ENCODE measurements at regions not wholly inside any gene's neighbourhood (a gene's known extent, or its start where the extent isn't known, plus 50 kb on each side); places are given as distances from the start of the nearest gene placed in this dataset.
A peak's percentile ranks its signal among the peaks of the same experiment; 100 is the strongest.

DNA sequence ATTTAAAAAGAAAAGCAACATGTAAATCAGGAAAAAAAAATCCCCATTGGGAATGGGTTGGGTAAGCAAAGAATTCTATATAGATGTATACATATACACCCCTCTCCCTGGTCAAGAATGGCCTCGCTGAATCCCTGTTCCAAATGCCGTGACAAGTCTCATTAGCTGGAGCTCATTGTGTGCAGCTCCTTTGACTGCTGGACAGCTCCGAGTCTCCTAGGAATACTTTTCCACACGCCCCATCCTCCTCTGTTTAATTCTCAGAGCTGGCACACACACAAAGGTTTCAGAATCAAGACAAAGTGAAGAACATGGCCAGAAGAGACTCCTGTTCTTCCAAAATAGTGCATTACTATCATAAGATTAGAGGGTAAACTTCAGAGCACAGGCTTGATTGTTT is 130.9 kb upstream of the MKLN1 start:
- DNase-seq, result no peak

DNA sequence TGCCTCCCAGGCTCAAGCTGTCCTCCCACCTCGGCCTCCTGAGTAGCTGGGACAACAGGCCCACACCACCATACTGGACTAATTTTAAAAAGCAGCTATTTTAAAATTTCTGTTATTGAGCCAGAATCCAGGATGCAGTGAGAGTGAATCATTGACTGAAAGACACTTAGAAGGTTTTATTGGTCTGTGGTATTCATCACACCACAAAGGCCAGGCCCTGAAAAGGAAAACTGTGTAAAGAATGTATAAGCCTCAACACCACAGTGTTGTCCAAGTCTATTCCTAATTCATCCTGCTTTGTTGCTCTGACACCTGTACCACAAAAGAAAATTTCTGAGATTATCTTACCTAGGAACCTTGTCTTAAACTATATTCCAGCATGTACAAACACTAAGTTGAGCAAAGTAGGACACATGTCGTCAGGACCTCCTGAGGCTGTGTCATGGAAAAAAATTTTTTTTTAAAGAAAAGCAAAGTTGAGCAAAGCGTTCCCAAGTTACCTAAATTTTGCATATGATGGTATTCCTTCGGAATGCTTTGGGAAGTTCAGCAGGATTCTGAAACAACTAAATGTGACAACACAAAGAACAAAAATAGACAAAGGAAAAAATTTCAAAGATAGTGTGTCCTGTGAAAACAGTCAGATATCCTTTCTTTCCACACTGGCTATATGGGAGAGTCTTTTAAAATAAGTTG is 129.6 kb upstream of the MKLN1 start:
- DNase-seq, result no peak

DNA sequence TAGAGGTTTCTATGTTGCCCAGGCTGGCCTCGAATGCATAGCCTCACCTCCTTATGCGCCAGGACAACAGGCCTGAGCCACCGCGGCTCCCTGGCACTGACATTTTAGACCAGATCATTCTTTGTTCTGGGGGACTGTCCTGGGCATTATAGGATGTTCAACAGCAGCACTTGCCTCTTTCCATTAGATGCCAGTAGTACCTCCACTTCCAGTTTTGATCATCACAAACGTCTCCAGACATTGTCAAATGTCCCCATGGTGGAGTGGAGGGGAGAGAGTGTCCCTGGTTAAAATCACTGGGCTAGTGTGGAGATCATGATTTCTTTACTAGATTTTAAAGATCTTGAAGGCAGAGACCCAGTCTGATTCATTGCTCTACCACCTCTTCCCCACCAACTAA is 125.2 kb upstream of the MKLN1 start:
- no peak for DNase-seq

DNA sequence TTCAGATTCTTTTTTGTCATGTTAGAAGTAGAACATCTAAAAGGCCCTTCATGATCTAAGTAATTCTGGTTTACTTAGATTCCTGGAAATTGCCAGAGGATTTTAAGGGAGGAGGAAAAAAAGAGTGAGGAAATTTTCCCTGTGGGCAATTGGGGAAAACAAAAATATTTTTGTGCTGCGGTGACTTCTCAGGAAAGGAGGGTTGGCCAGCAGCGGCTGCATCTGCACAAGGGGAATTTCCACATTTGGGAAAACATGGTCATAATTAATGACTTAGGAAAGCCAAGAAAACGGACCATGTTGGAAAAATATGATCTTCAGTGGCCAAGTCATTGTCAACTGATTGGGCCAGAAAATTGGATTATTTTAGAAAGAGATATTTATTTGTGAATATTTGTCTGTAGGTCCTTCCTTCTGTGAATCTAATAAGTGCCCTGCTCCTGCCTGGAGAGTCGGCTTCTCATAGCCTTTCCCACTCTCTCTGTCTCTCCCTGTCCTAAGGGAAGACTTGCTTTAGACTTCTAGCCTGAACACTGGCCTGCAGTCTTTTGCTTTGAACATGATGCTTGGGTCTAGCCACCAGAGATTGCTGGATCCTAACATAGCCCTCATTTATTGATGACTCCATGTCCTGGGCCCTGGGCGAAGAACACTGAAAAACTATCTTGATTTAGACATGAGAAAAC is 124.2 kb upstream of the MKLN1 start:
- no peak for DNase-seq

DNA sequence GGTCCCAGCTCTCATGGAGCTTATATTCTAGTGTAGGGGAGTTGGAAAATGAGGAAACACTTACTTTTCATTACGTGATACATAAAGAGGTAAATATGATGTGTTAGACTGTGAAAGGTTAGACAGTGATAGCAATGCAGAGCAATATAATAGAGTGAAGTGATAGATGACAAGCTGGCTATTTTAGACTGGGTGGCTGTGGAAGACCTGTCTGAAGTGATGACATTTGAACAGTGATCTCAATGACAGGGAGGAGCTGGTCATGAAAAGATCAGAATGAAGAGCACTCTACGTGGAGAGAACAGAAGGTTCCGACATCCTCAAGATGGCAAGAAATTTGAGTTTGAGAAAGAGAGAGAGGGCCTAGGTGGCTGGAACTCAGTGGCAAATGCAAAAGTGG is 118.9 kb upstream of the MKLN1 start:
- no peak for DNase-seq

DNA sequence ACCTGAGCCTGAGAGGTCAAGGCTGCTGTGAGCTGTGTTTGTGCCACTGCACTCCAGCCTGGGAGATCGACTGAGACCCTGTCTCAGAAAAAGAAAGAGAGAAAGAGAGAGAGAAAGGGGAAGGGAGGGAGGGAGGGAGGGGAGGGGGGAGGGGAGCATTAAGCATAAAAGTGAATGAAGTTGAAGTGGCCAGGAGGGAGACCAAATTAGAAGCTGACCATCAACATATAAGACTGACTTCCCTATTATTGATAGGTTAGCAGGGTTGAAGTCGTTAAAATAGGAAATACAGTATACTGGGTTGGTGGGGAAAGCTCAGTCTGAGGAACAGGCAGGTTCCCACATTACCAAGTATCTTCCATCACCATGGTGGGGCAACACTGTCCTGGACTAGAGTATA is 117.1 kb upstream of the MKLN1 start:
- no peak for DNase-seq

DNA sequence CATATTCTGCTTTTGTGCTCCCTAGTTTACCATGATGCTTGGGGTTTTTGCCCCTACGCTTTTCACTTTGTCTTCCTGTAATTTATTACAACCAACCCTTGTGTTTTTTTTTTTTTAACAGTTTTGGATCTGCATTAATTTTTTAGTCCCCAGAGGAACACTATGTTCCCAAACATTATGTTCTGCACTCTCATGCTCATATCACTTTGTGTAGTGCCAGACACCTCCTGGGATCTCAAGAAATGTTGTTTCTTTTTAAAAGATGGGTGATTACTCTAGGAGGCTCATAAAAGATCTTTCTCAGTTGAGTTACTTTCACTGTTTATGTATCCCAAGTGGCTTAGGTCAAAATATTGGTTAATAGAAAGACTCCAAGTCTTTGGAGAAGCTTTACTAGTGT is 116.2 kb upstream of the MKLN1 start:
- DNase-seq, result no peak

DNA sequence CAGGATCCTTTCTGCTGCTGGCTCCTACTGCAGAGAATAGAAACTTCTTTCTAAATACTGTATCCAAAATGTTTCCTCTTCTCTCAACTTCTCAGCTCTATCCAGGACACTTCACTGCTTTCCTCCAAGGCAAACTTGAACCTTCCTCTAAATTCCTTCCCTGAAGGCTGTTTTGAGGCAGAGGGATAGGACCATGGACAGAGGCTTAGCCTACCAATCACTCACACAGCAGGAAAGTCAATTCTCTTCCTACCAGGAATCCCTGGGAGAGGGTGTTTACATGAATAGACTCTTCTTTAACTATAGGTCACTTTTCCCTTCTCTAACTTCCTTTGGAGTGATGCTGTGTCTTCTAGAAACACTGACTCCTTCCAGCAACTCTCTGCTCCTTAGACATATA is 115.6 kb upstream of the MKLN1 start:
- no peak for DNase-seq

DNA sequence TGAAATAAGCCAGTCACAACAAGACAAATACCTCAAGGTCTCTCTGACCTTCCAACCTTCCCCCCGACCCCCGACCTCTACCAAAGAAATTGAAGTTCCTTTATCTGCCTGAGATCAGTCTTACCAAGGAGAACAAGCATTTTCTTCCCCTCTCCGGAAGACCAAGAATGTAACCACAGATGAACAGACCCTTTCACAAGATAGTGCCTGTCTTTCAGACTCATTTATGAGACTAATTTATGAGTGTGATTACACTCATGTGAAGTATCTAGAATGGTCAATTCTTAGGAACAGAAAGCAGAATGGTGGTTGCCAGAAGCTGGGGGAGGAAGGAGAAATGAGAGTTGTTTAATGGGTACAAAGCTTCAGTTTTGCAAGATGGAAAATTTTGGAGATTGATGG is 108.9 kb upstream of the MKLN1 start:
- DNase-seq, result no peak

DNA sequence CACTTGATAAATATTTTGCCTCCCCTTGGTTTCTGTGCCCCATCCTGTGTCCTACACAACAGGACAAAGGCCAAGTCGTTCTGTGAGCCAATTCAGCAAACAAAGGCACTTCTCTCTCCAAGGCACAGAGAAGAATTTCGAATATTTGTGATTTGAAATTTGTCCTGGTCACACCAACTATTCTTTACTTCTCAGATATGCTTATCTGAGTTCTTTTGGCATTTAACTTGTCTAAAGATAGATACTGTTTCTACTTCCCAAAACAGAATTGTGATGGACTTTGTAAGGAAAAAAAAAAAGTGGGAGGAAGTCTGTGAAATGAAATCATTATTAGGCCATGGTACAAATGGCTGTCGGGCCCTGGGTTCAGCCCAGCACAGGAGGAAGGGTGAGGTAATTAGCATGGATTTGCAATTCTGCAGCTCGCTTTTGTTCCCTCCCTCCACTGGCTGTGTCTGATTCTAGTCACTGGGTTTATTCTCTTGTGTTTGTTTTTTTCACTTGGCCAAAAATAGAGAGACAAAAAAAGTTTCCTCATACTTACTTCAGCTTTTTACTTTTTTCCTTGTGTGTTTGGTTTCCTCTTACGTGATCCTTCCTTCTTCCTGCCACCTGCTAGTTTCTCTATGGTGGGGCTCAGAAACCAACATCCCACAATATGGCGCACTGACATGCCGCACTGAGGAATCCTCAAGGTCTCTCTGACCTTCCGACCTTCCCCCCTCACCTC is 108.2 kb upstream of the MKLN1 start:
- no peak for DNase-seq

DNA sequence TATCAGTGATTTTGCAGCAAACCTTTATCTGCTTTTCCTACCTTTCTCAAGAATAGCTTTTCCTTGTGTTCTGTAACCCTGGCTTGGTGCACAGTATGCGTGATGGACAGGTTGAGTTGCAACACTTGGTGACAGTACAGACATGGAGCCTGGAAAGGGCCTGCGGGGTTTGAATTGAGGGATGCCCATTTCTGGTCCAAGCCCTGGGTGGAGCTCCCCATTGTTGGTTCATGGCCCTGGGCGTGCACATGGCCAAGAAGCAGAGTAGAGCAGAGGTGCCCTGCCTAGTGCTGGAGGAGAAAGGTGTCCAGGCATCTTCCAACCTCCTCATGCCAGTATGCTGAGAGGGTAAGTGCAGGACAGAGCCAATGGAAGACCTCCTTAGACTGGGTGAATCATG is 106.6 kb upstream of the MKLN1 start:
- no peak for DNase-seq

DNA sequence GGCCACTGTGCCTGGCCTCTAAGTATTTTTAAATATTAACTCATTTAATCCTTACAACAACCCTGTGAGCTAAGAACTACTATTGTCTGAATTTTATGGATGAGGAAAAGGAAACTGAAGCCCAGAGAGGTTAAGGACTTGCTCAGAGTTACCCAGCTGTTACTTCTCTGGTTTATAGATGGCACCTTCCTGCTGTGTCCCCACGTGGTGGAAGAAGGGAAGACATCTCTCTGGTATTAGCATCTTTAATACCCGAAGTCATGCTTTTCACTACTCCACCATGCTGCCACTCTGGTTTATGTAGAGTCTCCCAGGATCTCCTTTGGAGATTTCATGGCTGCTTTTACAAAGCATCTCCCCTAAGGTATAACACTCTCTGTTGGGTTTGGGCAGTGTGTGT is 105.5 kb upstream of the MKLN1 start:
- DNase-seq, result no peak

DNA sequence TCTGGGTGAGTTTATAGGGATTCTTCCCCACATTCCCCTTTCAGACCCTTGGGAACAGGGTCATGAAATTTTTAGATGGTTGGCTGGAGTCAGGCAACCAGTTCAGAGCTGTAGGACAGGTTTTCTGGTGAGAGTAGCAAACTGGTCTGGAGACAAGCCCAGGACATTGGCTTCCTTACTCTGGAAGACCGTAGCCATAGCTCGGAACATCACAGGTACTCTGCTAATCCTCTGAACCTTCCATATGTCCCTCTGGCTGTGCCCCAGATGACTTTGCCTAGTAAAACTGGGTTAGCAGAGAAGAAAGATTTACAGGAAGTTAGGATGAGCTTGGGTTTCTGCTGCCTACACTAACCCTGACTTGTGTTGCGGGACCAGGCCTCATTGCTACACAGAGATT is 104.5 kb upstream of the MKLN1 start:
- DNase-seq, result no peak

DNA sequence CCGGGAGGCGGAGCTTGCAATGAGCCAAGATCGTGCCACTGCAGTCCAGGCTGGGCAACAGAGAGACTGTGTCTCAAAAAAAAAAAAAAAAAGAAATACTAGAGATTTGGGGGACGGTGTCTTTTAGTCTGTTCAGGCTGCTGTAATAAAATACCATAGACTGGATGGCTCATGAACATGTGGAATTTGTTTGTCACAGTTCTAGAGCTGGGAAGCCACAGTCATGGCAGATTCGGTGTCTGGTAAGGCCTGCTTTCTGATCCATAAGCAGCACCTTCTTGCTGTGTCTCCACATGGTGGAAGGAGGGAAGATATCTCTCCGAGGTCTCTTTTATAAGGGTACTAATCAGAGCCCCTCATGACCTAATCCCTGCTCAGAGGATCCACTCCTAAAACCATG is 102.7 kb upstream of the MKLN1 start:
- no peak for DNase-seq

DNA sequence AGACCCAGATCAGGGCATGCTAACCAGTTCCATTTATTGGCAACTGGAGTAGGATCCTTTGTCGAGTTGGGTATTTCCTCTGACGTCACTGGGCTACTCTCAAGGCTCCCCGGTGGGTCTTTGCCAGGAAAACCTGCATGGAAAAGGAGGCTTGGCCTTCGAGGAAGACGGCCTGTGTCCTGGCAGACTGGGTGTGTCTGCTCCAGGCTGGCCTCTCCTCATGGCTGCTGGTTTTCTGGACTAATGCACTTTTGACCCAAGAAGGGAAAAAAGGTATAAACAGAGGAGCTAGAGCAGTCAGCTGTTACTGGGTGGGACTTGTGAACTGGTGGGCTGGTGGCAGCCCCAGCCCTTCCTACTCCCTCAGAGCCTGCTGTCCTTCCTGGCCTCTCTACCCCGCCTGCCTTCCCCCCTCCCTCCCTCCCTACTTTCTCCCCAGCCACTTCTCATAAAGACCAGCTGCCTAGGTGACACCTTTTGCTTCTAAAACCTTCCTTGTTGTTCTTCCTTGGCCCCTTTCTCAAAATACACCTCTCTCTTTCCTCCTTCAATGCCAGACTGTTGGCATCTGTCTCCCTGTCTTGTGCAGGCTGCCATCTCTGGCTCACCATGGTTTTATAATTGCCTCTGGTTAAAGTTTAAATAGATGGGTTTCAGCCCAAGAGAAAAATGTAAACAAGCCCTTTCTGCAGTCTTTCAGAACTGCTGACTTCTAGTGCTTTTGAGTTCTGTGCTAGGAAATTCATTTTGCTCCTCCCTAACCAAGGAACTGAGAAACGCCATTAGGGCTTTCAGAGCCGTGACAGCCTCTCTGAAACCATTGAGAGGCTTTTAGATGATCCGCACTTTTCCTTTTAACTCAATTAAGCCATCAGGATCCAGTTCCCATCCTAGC is 101.8 kb upstream of the MKLN1 start:
- no peak for DNase-seq

DNA sequence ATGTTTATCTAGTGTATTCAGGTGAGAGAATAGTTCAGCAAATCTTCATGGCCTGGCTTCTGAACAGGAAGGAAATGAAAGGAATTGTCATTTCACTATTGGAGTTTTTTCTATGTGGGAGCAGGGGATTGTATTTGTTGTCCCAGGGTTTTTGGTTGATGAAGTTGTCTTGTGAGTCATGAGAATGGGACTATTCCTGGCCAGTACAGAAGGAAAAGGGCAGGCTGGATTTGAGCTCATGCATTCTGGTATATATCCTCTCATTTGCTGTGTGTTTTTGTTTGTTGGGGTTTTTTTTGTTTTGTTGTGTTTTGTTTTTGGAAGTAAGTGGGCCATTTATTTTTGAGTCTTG is 101.2 kb upstream of the MKLN1 start:
- DNase-seq, result no peak

DNA sequence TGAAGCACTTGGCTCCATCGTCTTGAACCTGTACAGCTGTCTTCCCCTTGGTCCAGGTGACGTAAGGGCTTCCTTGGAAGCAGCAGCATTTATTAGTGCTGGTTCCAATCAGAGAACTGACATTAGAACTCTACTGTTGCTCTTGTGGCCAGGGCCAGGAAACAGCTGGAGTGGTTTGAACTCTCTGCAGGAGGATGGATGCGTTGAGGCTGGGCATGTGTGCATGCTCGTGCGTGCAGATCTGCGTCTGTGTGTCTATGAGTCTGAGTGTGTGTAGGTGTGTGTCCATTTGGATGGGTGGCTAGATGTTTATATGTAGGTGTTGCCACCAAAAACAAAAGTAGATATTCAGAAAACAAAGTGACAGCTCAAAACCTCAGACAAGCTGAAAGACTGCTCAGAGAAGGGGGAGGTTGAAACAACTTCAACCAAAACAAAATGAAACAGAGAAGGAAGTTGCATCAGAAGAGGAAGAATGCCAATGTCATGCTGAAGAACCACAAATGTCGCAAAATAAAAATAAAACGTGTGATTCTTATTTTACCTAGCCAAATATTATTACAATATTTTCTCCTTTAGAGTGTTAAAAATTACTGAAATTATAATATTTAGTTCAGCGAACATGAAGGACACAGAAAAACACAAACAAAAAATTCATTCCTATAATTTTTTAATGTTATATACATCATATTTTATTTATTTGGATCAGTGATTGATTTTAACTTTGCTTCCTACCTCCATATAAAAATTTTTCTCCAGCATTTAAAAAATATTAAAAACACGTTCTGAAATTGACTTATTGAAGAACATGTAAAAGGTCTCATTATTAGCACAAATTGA is 96.1 kb upstream of the MKLN1 start:
- DNase-seq, result no peak

DNA sequence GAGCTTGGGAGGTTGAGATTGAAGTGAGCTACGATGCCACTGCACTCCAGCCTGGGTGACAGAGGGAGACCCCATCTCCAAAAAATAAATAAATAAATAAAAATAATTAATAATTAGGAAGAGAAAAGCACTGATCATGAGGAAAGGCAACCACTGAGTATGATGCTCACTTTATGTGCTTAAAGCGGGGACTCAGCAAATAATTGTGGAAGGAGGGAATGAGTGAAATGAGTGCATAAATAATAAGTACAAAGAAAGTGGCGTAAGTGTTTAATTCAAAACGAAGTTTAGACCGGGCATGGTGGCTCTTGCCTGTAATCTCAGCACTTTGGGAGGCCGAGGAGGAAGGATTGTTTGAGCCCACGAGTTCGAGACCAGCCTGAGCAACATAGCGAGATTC is 94.9 kb upstream of the MKLN1 start:
- no peak for DNase-seq

DNA sequence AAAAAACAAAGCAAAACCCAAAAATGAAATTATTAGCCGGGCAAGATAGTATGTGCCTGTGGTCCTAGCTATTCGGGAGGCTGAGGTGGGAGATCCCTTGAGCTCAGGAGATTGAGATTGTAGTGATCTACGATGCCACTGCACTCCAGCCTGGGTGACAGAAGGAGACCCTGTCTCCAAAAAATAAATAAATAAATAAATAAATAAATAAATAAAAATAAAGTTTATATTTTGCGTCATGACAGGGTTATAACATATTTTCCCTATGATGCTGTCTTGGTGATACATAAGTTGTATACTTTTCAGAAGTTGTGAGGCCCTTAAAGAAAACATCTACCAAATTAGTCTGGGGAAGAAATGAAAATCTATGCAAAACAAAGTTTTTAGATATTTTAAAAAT is 94.5 kb upstream of the MKLN1 start:
- no peak for DNase-seq

DNA sequence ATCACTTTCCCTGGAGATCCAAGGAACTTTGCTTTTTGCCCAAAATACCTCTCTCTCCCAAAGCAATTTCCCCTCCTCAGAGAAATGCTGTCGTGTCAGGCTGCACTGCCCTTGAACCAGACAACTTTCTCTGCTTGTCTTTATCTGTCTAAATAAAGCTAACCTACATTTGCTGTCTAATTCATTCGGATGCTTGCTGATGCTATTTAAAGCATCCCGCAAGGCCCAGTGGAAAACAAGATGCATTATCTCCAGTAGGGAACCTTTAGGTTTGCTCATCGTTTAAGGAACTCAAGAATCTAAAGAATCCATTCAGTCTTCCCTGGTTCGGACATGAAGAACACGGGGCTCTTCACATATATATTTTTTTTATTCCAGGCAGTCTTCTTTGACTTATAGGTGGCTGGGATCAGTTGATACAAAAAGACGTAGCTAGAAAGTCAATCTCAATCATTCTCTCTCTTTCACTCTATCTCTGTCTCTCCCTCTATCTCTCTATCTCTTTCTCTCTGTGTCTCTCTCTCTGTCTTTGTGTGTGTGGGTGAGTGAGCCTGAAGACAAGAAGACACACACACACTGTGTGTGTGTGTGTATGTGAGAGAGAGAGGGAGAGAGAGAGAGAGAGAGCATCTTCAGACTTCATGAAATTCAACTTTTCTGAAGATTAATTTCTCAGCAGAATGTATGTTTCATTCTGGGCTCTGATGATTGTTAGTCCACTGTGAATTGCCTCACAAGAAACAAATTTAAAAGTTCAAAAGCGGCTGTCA is 92.8 kb upstream of the MKLN1 start:
- no peak for DNase-seq

DNA sequence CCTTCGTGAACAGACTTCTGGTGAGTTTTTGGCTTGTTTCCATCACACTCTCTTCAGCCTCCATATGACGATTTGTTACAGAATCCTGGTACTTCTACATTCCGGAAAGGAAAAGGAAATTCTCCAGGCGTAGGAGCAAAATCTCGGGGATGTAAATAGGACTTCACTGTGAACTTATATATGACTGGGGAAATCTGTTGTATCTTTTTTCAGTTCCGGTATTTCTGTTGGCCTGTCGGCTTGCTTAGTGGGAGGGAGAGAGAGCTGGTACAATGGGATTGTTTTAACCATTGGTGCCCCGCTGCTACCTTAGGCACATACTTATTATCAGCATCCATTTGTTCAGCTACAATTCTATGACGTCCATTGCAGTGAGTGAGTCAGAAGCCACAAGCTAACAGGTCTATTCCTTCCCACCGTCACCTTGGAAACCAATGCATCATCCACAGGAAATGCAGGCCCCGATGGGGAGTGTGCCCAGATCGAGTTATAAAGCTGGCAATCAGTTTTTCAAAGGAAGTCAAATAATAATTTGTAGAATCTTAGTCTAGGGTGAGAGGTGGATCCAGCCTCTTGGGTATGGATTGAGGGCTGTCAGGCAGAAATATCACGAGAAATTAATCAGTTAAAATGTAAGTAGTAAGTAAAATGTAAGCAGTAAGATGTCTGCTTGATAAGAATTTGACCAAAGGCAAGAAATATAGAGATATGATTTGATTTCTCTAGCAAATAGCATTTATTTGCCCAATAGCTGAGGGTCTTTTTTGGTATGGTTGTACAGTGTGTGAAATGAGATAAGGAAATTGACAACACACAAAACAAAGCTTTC is 92.0 kb upstream of the MKLN1 start:
- peak; percentile 87 for DNase-seq
